Activated T-helper 1 cell treated with anti-CD3 and anti-CD28 coated beads, Interleukin-2, amount 50 U/mL, for 16 hours (primary cell): ENCODE measurements at regions not wholly inside any gene's neighbourhood (a gene's known extent, or its start where the extent isn't known, plus 50 kb on each side); places are given as distances from the start of the nearest gene placed in this dataset.

Experiments used
- DNase-seq, 2 donors: peaks; one replicate each; pipeline ENCODE4 v3.0.0-alpha.2; 2020; ENCODE audit warnings: low read depth in 1 of 2, low spot score in 1 of 2

DNA sequence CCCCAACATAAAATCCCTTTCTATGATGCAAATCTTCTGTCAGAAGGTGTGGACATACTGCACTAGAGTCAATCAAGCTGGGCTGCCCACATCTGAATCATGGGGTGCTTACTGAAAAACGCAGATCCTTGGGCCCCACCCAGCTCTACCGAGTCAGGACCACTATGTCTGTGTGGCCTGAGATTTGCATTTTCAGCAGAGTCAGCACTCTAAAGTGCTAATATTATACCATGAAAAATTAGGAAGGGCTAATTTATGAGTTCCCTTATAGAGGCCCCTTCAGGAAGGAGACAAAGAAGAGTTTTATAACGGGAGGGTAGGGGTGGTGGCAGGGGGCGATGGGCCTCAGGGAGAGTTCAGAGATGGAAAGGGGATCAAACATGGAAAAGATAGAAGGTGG is 163.3 kb upstream of the NABP1 start:
- DNase-seq = no peak

GRCh38 chr2:191515551-191515950 is 162.4 kb upstream of the NABP1 start:
- DNase-seq = no peak

- no peak for DNase-seq
Measured at GRCh38 chr2:191516260-191516659, 161.7 kb upstream of the NABP1 start.

- DNase-seq = no peak
Measured at GRCh38 chr2:191521608-191522208, 156.2 kb upstream of the NABP1 start.

GRCh38 chr2:191522478-191523120 is 155.3 kb upstream of the NABP1 start:
- DNase-seq = no peak

GRCh38 chr2:191526091-191526490 is 151.8 kb upstream of the NABP1 start:
- DNase-seq = no peak

GRCh38 chr2:191526536-191526935 is 151.4 kb upstream of the NABP1 start:
- DNase-seq = no peak

GRCh38 chr2:191526953-191527556 is 150.9 kb upstream of the NABP1 start:
- DNase-seq = no peak

- DNase-seq = no peak
Measured at GRCh38 chr2:191530618-191531017, 147.3 kb upstream of the NABP1 start.

DNA sequence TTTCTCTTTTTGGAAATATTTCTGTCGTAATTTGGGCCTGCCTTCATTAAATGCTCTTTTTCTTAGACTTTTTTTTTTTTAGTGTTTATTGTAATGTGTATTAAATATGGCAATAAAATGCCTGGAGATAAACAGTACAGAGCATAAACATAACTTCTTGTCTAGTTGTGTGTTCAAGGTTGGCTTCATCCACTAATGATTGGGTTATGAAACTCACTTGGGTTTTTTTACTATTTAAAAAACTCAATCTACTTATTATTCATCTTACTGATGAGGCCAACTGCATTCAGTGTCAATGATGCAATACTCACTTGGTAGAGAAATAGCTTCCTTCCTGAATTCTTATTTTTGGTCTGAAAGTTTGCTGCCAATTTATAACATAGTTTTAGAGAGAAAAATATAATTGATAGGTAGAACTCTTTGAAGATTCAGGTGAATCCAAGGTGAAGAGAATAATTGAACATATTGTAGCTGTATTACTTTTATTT is 144.2 kb upstream of the NABP1 start:
- DNase-seq = no peak

DNA sequence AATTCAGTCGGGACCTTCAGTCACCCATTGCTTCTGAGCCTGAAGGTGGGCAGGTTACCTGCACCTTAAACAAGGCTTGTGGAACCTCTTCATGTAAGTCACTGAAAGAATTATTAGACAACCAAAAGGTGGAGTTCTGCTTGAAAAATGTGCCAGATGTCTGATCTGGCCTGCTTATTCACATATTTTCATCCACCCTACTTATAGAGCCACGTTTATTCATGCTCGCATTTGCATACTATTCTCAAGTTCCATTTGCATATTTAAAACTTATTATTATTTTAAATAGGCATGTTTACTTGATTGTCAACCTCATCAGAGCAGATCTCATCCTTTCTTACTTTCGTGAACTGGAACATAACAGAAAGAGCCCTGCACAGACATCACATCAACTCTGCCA is 140.0 kb upstream of the NABP1 start:
- DNase-seq = no peak

DNA sequence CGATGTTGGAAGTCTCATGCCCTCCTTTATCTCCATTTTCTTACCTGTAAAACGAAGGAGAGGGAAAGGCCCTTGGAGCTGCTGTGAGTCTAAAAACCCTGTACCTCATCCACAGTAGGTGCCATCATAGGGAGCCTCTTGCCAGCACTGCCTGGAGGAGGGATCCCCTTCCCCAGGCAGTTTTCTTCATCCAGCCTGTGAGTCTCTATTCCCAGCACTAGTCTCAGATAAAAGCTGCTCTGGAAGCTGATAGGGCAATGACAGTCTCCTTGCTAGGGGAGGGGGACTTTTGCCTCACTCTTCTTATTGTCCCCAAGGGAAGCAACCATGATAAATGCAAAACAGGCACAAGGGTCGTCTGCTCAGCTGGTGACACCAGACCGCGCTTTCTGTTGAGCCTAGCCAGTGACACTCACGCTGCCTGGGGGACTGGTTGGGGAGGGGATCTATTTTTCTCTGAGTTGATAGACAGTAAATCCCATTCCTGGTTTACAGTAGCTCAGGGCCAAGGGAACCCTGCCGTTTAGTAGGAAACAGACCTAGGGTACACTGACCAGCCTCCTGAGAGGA is 139.5 kb upstream of the NABP1 start:
- no peak for DNase-seq

DNA sequence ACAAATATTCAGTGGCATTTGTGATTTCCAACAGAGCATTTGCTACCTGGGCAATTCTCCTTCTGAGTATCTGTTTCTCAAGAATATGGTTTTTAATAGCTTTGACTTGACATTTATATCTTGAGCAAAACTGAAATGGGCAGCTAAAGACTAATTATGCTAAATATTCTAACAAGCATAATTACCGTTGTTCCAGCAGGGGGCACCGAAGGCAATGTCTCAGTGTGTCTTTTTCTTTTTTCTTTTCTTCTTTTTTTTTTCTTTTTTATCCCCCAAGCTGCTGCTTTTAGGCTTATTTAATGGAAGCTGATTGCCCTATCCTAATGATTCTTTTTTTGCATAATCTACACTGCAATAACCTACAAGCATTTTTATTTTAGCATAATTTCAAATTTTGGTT is 138.9 kb upstream of the NABP1 start:
- no peak for DNase-seq

GRCh38 chr2:191540681-191541080 is 137.3 kb upstream of the NABP1 start:
- DNase-seq = no peak

DNA sequence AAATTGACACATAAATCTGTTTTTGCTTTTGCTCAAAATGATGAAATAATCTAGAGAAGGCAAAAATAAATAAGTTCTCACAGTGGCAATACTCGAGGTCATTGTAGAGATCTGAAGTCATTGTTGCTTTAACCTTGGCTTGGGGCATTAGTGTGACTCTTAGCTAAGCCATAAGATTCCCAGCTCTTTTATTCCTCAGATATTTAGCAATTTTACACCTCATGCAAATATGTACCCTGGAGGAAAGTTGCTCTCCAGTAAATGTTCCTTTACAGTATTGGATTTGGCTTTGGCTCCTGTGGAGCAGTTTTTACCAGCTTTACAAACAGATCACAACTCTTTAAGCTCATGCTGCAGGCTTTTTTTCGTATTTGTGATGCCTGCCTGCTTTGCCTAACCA is 134.2 kb upstream of the NABP1 start:
- no peak for DNase-seq

DNA sequence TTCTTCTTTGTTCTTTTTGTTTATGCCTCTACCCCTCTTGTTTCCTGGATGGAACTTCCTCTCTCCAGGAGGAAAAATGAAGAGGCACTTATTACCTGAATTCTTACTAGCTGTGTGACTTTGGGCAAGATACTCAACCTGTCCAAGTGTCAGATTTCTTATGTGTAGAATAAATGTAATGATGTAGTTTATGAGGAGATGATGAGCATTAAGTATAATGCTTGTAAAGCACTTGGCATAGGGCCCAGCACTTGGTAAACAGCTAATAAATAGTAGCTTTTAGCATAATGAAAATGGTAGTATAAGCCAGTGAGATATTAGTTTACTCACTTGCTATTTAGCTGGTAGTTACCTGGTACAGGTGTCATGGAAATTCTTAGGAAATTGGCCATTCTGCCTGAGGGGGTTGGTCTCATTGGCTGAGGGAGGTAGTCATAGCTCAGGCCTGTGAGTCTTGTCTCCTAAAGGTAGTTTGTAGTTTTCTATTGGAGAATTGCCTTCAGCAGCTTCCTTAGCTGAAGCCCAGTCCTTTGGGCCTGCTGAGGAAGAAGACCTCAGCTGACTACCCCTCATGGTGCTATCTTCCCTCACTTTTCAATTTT is 133.4 kb upstream of the NABP1 start:
- DNase-seq = no peak

- DNase-seq = no peak
Measured at GRCh38 chr2:191545361-191545760, 132.6 kb upstream of the NABP1 start.

DNA sequence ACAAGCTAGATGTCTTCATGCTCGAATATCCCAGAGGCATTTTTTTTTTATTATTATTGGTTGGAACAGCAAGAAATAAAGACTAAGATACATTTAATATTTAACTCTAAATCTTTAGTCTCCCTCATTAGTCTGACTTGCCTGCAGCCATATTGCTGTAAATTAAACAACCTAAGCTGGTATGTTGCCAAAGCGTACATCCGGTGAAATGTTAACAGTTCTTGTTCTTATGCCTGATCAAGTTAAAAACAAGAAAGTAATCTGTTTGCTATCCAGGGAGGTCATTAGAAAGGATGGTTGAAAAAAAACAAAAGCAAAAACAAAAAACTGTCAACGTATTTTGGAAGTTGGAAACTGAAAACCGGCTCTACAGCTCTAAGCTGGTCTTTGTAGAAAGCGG is 125.9 kb upstream of the NABP1 start:
- no peak for DNase-seq

GRCh38 chr2:191554240-191554639 is 123.7 kb upstream of the NABP1 start:
- DNase-seq = no peak

GRCh38 chr2:191555092-191555742 is 122.7 kb upstream of the NABP1 start:
- DNase-seq = peak; percentile 65 to 66

DNA sequence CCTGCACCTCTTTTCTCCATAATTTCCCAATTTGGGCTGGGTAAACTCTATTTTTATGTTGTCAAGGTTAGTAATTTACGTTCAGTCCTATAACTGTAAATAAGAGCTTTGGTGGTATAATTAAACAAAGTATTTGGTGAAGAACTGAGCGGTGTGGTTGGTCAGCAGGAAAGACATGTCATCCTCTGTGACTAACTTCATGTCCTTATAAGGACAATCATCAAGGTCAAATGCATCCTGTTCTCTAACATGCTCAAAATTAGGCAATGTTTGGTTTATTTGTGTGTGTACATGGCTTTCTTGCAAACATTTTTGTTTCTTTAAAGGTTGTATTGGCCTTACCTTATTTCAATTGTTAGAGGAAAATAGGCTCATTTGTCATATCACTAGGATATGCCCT is 121.5 kb upstream of the NABP1 start:
- no peak for DNase-seq
